ENCODE measurements at regions not wholly inside any gene's neighbourhood (a gene's known extent, or its start where the extent isn't known, plus 50 kb on each side); places are given as distances from the start of the nearest gene placed in this dataset.

GRCh38 chr22:34880662-34881061 is 185.3 kb upstream of the ISX start:
- H3K9me3 ChIP-seq: no peaks in the 10 kb centered on the region
- no peak overlapping the region for H3K4me3 ChIP-seq
- H3K4me1 ChIP-seq (ENCODE audit: low read depth): no peaks in the 10 kb centered on the region
- intact Hi-C loops (cut with DNase I, micrococcal nuclease): no loop called here
- DNase-seq: no peak
- ATAC-seq: no peak
- no peaks in the 10 kb centered on the region for H3K36me3 ChIP-seq (ENCODE audit: low read depth)
- no peak for TF ChIP-seq CTCF (IDR thresholded peaks at IDR 0.05)

GRCh38 chr22:34881453-34881852 is 184.5 kb upstream of the ISX start:
- Histone ChIP-seq H3K4me3 (no peak overlapping the region), H3K9me3 (no peaks in the 10 kb centered on the region), H3K4me1 (ENCODE audit: low read depth) (no peaks in the 10 kb centered on the region), H3K36me3 (ENCODE audit: low read depth) (no peaks in the 10 kb centered on the region)
- ATAC-seq (no peak), DNase-seq (no peak)
- TF ChIP-seq CTCF (IDR thresholded peaks at IDR 0.05): no peak
- intact Hi-C loops (cut with DNase I, micrococcal nuclease): no loop called here

GRCh38 chr22:34885852-34886251 is 180.1 kb upstream of the ISX start:
- TF ChIP-seq CTCF (IDR thresholded peaks at IDR 0.05): no peak
- Histone ChIP-seq H3K4me1 (ENCODE audit: low read depth) (no peaks in the 10 kb centered on the region), H3K9me3 (peaks cover 11% of the 10 kb centered on the region), H3K36me3 (ENCODE audit: low read depth) (no peaks in the 10 kb centered on the region), H3K4me3 (no peak overlapping the region)
- intact Hi-C loops (cut with DNase I, micrococcal nuclease): no loop called here
- DNase-seq (no peak), ATAC-seq (no peak)

GRCh38 chr22:34886391-34886790 is 179.6 kb upstream of the ISX start:
- DNase-seq (no peak), ATAC-seq (no peak)
- TF ChIP-seq CTCF (IDR thresholded peaks at IDR 0.05): no peak
- Histone ChIP-seq H3K4me3 (no peak overlapping the region), H3K4me1 (ENCODE audit: low read depth) (no peaks in the 10 kb centered on the region), H3K9me3 (peaks cover 11% of the 10 kb centered on the region), H3K36me3 (ENCODE audit: low read depth) (no peaks in the 10 kb centered on the region)
- intact Hi-C loops (cut with DNase I, micrococcal nuclease): no loop called here

- peaks cover 11% of the 10 kb centered on the region for H3K9me3 ChIP-seq
- no peaks in the 10 kb centered on the region for H3K4me1 ChIP-seq (ENCODE audit: low read depth)
- no peak overlapping the region for H3K4me3 ChIP-seq
- H3K36me3 ChIP-seq (ENCODE audit: low read depth): no peaks in the 10 kb centered on the region
- intact Hi-C loops (cut with DNase I, micrococcal nuclease): no loop called here
- ATAC-seq (no peak), DNase-seq (no peak)
- no peak for TF ChIP-seq CTCF (IDR thresholded peaks at IDR 0.05)
These were observed 179.1 kb upstream of the ISX start for GRCh38 chr22:34886812-34887211.

DNA sequence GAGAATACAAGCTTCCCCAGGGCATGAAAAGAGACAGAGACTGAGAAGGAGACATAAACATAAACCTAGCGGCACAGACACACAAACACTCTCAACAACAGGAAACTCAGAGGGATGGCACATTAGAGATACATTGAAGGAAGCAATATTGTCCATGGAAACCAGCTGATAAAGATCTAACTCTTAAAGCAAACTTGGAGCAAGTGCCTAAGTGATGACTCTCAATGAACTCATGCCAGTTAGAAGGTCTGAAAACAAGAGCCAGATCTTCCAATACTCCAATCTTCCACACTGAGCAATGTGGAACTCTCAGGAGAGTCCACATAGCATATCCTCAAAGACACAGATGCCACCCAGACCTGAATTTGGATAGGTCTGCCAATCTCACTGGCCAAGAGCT is 168.8 kb upstream of the ISX start:
- no peak for DNase-seq
- no peaks in the 10 kb centered on the region for H3K36me3 ChIP-seq (ENCODE audit: low read depth)
- intact Hi-C loops (cut with DNase I, micrococcal nuclease): no loop called here
- no peak for ATAC-seq
- H3K4me1 ChIP-seq (ENCODE audit: low read depth): no peaks in the 10 kb centered on the region
- no peaks in the 10 kb centered on the region for H3K9me3 ChIP-seq
- no peak for TF ChIP-seq CTCF (IDR thresholded peaks at IDR 0.05)
- H3K4me3 ChIP-seq: no peak overlapping the region

Data from mucosa of descending colon (tissue), 3 donors.